Ishikawa (cell line): ENCODE measurements at regions not wholly inside any gene's neighbourhood (a gene's known extent, or its start where the extent isn't known, plus 50 kb on each side); places are given as distances from the start of the nearest gene placed in this dataset.

Experiments
- CEBPB ChIP-seq: IDR thresholded peaks from 2 replicates; pipeline ENCODE4 v1.6.1; 2012
- CREB1 ChIP-seq: IDR thresholded peaks from 2 replicates; pipeline ENCODE4 v1.6.1; 2012; ENCODE audit warnings: low read depth
- EGR1 ChIP-seq: IDR thresholded peaks from 2 replicates; pipeline ENCODE4 v1.6.1; 2012
- EP300 ChIP-seq: IDR thresholded peaks from 2 replicates; pipeline ENCODE4 v1.6.1; 2012; ENCODE audit warnings: borderline replicate concordance
- FOXM1 ChIP-seq: IDR thresholded peaks from 2 replicates; pipeline ENCODE4 v1.6.1; 2012; ENCODE audit warnings: low read depth, borderline replicate concordance
- MAX ChIP-seq: IDR thresholded peaks from 2 replicates; pipeline ENCODE4 v1.6.1; 2012
- NFIC ChIP-seq: IDR thresholded peaks from 2 replicates; pipeline ENCODE4 v1.6.1; 2012
- RAD21 ChIP-seq: IDR thresholded peaks from 2 replicates; pipeline ENCODE4 v1.6.1; 2012; ENCODE audit warnings: low read depth
- REST ChIP-seq: IDR thresholded peaks from 2 replicates; pipeline ENCODE4 v1.6.1; 2012; ENCODE audit warnings: low read depth, mild to moderate bottlenecking
- TAF1 ChIP-seq: IDR thresholded peaks from 2 replicates; pipeline ENCODE4 v1.6.1; 2012; ENCODE audit warnings: low read depth, mild to moderate bottlenecking
- TCF12 ChIP-seq: IDR thresholded peaks from 2 replicates; pipeline ENCODE4 v1.6.1; 2012; ENCODE audit warnings: low read depth
- TEAD4 ChIP-seq: IDR thresholded peaks from 2 replicates; pipeline ENCODE4 v1.6.1; 2012
- USF1 ChIP-seq: IDR thresholded peaks from 2 replicates; pipeline ENCODE4 v1.6.1; 2012
- YY1 ChIP-seq: IDR thresholded peaks from 2 replicates; pipeline ENCODE4 v1.6.1; 2012; ENCODE audit warnings: low read depth
- ZBTB7A ChIP-seq: IDR thresholded peaks from 2 replicates; pipeline ENCODE4 v1.6.1; 2012; ENCODE audit warnings: low read depth

GRCh38 chr2:41319437-41319836 lies 728.4 kb upstream of the PKDCC start:
- TF ChIP-seq CREB1, result no peak
- TF ChIP-seq REST, result no peak
- no peak for TF ChIP-seq TCF12
- no peak for TF ChIP-seq MAX
- TF ChIP-seq USF1, result no peak
- TF ChIP-seq YY1, result no peak
- no peak for TF ChIP-seq ZBTB7A
- no peak for TF ChIP-seq TAF1
- no peak for TF ChIP-seq EP300
- no peak for TF ChIP-seq TEAD4

DNA sequence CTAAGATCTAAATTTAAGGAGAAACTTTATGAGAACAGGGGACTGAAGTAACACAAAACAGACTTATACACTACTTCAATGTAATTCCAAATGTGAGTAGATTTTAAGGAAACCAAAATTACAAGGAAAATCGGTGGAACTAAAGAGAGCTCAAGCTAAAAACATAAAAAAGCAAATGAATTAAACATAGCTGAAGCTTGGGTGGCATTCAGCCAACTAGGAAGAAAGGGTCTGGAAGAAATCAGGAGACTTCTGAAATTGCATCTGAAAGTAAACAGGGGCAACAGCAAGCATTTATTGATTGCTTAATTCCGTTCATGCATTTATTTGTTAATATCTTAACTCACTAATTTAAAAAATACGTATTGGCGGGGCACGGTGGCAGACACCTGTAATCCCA lies 727.3 kb upstream of the PKDCC start:
- TF ChIP-seq TCF12 (no peak), NFIC (no peak), EP300 (no peak), YY1 (no peak), USF1 (no peak), RAD21 (no peak), CREB1 (no peak), TAF1 (no peak), ZBTB7A (no peak), REST (no peak), CEBPB (no peak), EGR1 (no peak), FOXM1 (no peak), TEAD4 (no peak), MAX (no peak)

DNA sequence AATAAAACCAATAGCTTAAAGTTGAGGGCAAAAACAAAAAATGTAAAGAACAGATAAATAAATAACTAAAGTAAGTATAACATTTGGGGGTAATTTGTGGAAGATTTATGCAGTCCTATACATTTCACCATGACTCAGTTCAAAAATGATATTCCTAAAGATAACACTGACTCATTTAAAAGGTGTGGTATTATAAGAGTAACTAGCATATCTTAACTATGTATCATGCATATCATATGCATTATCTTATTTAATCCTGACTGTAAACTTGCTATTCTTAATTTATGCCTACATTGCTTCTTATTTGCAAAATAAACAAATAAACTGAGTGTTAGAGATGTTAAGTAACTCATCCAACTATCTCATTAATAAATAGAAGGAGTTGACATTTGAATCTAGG lies 726.5 kb upstream of the PKDCC start:
- TF ChIP-seq EGR1 (no peak), REST (no peak), NFIC (no peak), FOXM1 (no peak), USF1 (no peak), TAF1 (no peak), YY1 (no peak), CREB1 (no peak), RAD21 (no peak), CEBPB (no peak), TCF12 (no peak), ZBTB7A (no peak), MAX (no peak), EP300 (no peak), TEAD4 (no peak)

- TF ChIP-seq CREB1 (no peak), EP300 (no peak), REST (no peak), TAF1 (no peak), FOXM1 (no peak), USF1 (no peak), CEBPB (no peak), ZBTB7A (no peak), YY1 (no peak), MAX (no peak), TCF12 (no peak), TEAD4 (no peak), EGR1 (no peak), RAD21 (no peak), NFIC (no peak)
Measured at GRCh38 chr2:41326851-41327250, 721.0 kb upstream of the PKDCC start.
